ENCODE measurements at regions not wholly inside any gene's neighbourhood (a gene's known extent, or its start where the extent isn't known, plus 50 kb on each side); places are given as distances from the start of the nearest gene placed in this dataset.

GRCh38 chr18:5669585-5669984, 125.8 kb upstream of the EPB41L3 start:
- no peaks in the 10 kb centered on the region for H3K9me3 ChIP-seq (ENCODE audit: control insufficient read depth, insufficient read depth, low read length)
- no peak overlapping the region for H3K9ac ChIP-seq (ENCODE audit: low read depth, low read length)
- H3K36me3 ChIP-seq (ENCODE audit: control insufficient read depth, insufficient read depth, low read length): no peaks in the 10 kb centered on the region
- H3K27me3 ChIP-seq (ENCODE audit: control insufficient read depth, insufficient read depth, low read length): no peaks in the 10 kb centered on the region
- H3K4me1 ChIP-seq (ENCODE audit: control insufficient read depth, insufficient read depth, low read length): no peaks in the 10 kb centered on the region
- H3K4me3 ChIP-seq (ENCODE audit: low read depth, low read length): no peak overlapping the region

- H3K4me3 ChIP-seq (ENCODE audit: low read depth, low read length): no peak overlapping the region
- H3K27me3 ChIP-seq (ENCODE audit: control insufficient read depth, insufficient read depth, low read length): no peaks in the 10 kb centered on the region
- no peaks in the 10 kb centered on the region for H3K4me1 ChIP-seq (ENCODE audit: control insufficient read depth, insufficient read depth, low read length)
- H3K36me3 ChIP-seq (ENCODE audit: control insufficient read depth, insufficient read depth, low read length): no peaks in the 10 kb centered on the region
- no peak overlapping the region for H3K9ac ChIP-seq (ENCODE audit: low read depth, low read length)
- no peaks in the 10 kb centered on the region for H3K9me3 ChIP-seq (ENCODE audit: control insufficient read depth, insufficient read depth, low read length)
These were observed 124.4 kb upstream of the EPB41L3 start for GRCh38 chr18:5668087-5668715.

- Histone ChIP-seq H3K36me3 (ENCODE audit: control insufficient read depth, insufficient read depth, low read length) (no peaks in the 10 kb centered on the region), H3K9ac (ENCODE audit: low read depth, low read length) (no peak overlapping the region), H3K4me1 (ENCODE audit: control insufficient read depth, insufficient read depth, low read length) (no peaks in the 10 kb centered on the region), H3K27me3 (ENCODE audit: control insufficient read depth, insufficient read depth, low read length) (no peaks in the 10 kb centered on the region), H3K9me3 (ENCODE audit: control insufficient read depth, insufficient read depth, low read length) (no peaks in the 10 kb centered on the region), H3K4me3 (ENCODE audit: low read depth, low read length) (no peak overlapping the region)
These were observed 123.6 kb upstream of the EPB41L3 start for GRCh38 chr18:5667356-5667755.

GRCh38 chr18:5662586-5663090, 118.8 kb upstream of the EPB41L3 start:
- H3K4me3 ChIP-seq (ENCODE audit: low read depth, low read length): no peak overlapping the region
- H3K4me1 ChIP-seq (ENCODE audit: control insufficient read depth, insufficient read depth, low read length): no peaks in the 10 kb centered on the region
- H3K36me3 ChIP-seq (ENCODE audit: control insufficient read depth, insufficient read depth, low read length): no peaks in the 10 kb centered on the region
- no peaks in the 10 kb centered on the region for H3K9me3 ChIP-seq (ENCODE audit: control insufficient read depth, insufficient read depth, low read length)
- no peaks in the 10 kb centered on the region for H3K27me3 ChIP-seq (ENCODE audit: control insufficient read depth, insufficient read depth, low read length)
- H3K9ac ChIP-seq (ENCODE audit: low read depth, low read length): no peak overlapping the region

GRCh38 chr18:5661179-5661578, 117.4 kb upstream of the EPB41L3 start:
- no peaks in the 10 kb centered on the region for H3K4me1 ChIP-seq (ENCODE audit: control insufficient read depth, insufficient read depth, low read length)
- no peak overlapping the region for H3K9ac ChIP-seq (ENCODE audit: low read depth, low read length)
- no peaks in the 10 kb centered on the region for H3K9me3 ChIP-seq (ENCODE audit: control insufficient read depth, insufficient read depth, low read length)
- no peaks in the 10 kb centered on the region for H3K27me3 ChIP-seq (ENCODE audit: control insufficient read depth, insufficient read depth, low read length)
- H3K36me3 ChIP-seq (ENCODE audit: control insufficient read depth, insufficient read depth, low read length): no peaks in the 10 kb centered on the region
- H3K4me3 ChIP-seq (ENCODE audit: low read depth, low read length): no peak overlapping the region

GRCh38 chr18:5653802-5654201, 110.0 kb upstream of the EPB41L3 start:
- no peaks in the 10 kb centered on the region for H3K36me3 ChIP-seq (ENCODE audit: control insufficient read depth, insufficient read depth, low read length)
- no peaks in the 10 kb centered on the region for H3K9me3 ChIP-seq (ENCODE audit: control insufficient read depth, insufficient read depth, low read length)
- no peaks in the 10 kb centered on the region for H3K27me3 ChIP-seq (ENCODE audit: control insufficient read depth, insufficient read depth, low read length)
- H3K9ac ChIP-seq (ENCODE audit: low read depth, low read length): no peak overlapping the region
- H3K4me3 ChIP-seq (ENCODE audit: low read depth, low read length): no peak overlapping the region
- no peaks in the 10 kb centered on the region for H3K4me1 ChIP-seq (ENCODE audit: control insufficient read depth, insufficient read depth, low read length)

GRCh38 chr18:5651736-5652135, 107.9 kb upstream of the EPB41L3 start:
- Histone ChIP-seq H3K9ac (ENCODE audit: low read depth, low read length) (no peak overlapping the region), H3K4me3 (ENCODE audit: low read depth, low read length) (no peak overlapping the region), H3K4me1 (ENCODE audit: control insufficient read depth, insufficient read depth, low read length) (peaks cover under 1% of the 10 kb centered on the region), H3K27me3 (ENCODE audit: control insufficient read depth, insufficient read depth, low read length) (no peaks in the 10 kb centered on the region), H3K36me3 (ENCODE audit: control insufficient read depth, insufficient read depth, low read length) (no peaks in the 10 kb centered on the region), H3K9me3 (ENCODE audit: control insufficient read depth, insufficient read depth, low read length) (no peaks in the 10 kb centered on the region)

GRCh38 chr18:5649439-5649838, 105.6 kb upstream of the EPB41L3 start:
- H3K9me3 ChIP-seq (ENCODE audit: control insufficient read depth, insufficient read depth, low read length): no peaks in the 10 kb centered on the region
- no peak overlapping the region for H3K9ac ChIP-seq (ENCODE audit: low read depth, low read length)
- H3K4me3 ChIP-seq (ENCODE audit: low read depth, low read length): no peak overlapping the region
- no peaks in the 10 kb centered on the region for H3K27me3 ChIP-seq (ENCODE audit: control insufficient read depth, insufficient read depth, low read length)
- peaks cover 3% of the 10 kb centered on the region for H3K4me1 ChIP-seq (ENCODE audit: control insufficient read depth, insufficient read depth, low read length)
- H3K36me3 ChIP-seq (ENCODE audit: control insufficient read depth, insufficient read depth, low read length): no peaks in the 10 kb centered on the region

- H3K4me1 ChIP-seq (ENCODE audit: control insufficient read depth, insufficient read depth, low read length): peaks cover 3% of the 10 kb centered on the region
- H3K27me3 ChIP-seq (ENCODE audit: control insufficient read depth, insufficient read depth, low read length): no peaks in the 10 kb centered on the region
These were observed 102.9 kb upstream of the EPB41L3 start for GRCh38 chr18:5646739-5647138.

GRCh38 chr18:5643288-5643687, 99.5 kb upstream of the EPB41L3 start:
- H3K36me3 ChIP-seq (ENCODE audit: control insufficient read depth, insufficient read depth, low read length): no peaks in the 10 kb centered on the region
- no peaks in the 10 kb centered on the region for H3K9me3 ChIP-seq (ENCODE audit: control insufficient read depth, insufficient read depth, low read length)
- no peak overlapping the region for H3K9ac ChIP-seq (ENCODE audit: low read depth, low read length)
- H3K27me3 ChIP-seq (ENCODE audit: control insufficient read depth, insufficient read depth, low read length): peaks cover 2% of the 10 kb centered on the region
- peaks cover 6% of the 10 kb centered on the region for H3K4me1 ChIP-seq (ENCODE audit: control insufficient read depth, insufficient read depth, low read length)
- H3K4me3 ChIP-seq (ENCODE audit: low read depth, low read length): no peak overlapping the region

More at GRCh38 chr18:5646739-5647138, 102.9 kb upstream of the EPB41L3 start:
- H3K9me3 ChIP-seq (ENCODE audit: control insufficient read depth, insufficient read depth, low read length): no peaks in the 10 kb centered on the region
- H3K4me3 ChIP-seq (ENCODE audit: low read depth, low read length): no peak overlapping the region
- H3K9ac ChIP-seq (ENCODE audit: low read depth, low read length): no peak overlapping the region
- no peaks in the 10 kb centered on the region for H3K36me3 ChIP-seq (ENCODE audit: control insufficient read depth, insufficient read depth, low read length)

GRCh38 chr18:5640939-5641338, 97.1 kb upstream of the EPB41L3 start:
- H3K4me3 ChIP-seq (ENCODE audit: low read depth, low read length): no peak overlapping the region
- no peaks in the 10 kb centered on the region for H3K36me3 ChIP-seq (ENCODE audit: control insufficient read depth, insufficient read depth, low read length)

GRCh38 chr18:5639131-5639530, 95.3 kb upstream of the EPB41L3 start:
- Histone ChIP-seq H3K36me3 (ENCODE audit: control insufficient read depth, insufficient read depth, low read length) (no peaks in the 10 kb centered on the region), H3K4me1 (ENCODE audit: control insufficient read depth, insufficient read depth, low read length) (peaks cover 2% of the 10 kb centered on the region), H3K9ac (ENCODE audit: low read depth, low read length) (no peak overlapping the region), H3K9me3 (ENCODE audit: control insufficient read depth, insufficient read depth, low read length) (no peaks in the 10 kb centered on the region), H3K4me3 (ENCODE audit: low read depth, low read length) (no peak overlapping the region), H3K27me3 (ENCODE audit: control insufficient read depth, insufficient read depth, low read length) (peaks cover 3% of the 10 kb centered on the region)

More at GRCh38 chr18:5640939-5641338, 97.1 kb upstream of the EPB41L3 start:
- H3K9ac ChIP-seq (ENCODE audit: low read depth, low read length): no peak overlapping the region
- H3K4me1 ChIP-seq (ENCODE audit: control insufficient read depth, insufficient read depth, low read length): peaks cover 2% of the 10 kb centered on the region
- peaks cover 3% of the 10 kb centered on the region for H3K27me3 ChIP-seq (ENCODE audit: control insufficient read depth, insufficient read depth, low read length)
- H3K9me3 ChIP-seq (ENCODE audit: control insufficient read depth, insufficient read depth, low read length): no peaks in the 10 kb centered on the region
